H9 (cell line): ENCODE measurements at regions not wholly inside any gene's neighbourhood (a gene's known extent, or its start where the extent isn't known, plus 50 kb on each side); places are given as distances from the start of the nearest gene placed in this dataset.

Experiments
- DNase-seq: peaks from one replicate; pipeline ENCODE4 v3.0.0-alpha.2; 2017
- H2AFZ ChIP-seq: one replicate; pipeline ENCODE4 v1.6.1; 2013; ENCODE audit warnings: mild to moderate bottlenecking, low read length, control low read depth, moderate library complexity
- H2AK5ac ChIP-seq: 2 replicates; pipeline ENCODE4 v1.6.1; 2013; ENCODE audit warnings: low read length, control low read depth, mixed read lengths; ENCODE audit not compliant: insufficient read length
- H2BK120ac ChIP-seq: one replicate; pipeline ENCODE4 v1.6.1; 2013; ENCODE audit warnings: low read depth, mild to moderate bottlenecking, low read length, control low read depth, inconsistent platforms; ENCODE audit not compliant: poor library complexity, severe bottlenecking
- H2BK12ac ChIP-seq: 2 replicates; pipeline ENCODE4 v1.6.1; 2013; ENCODE audit warnings: low read length, control low read depth, mixed read lengths, low read depth; ENCODE audit not compliant: insufficient read length
- H2BK15ac ChIP-seq: 2 replicates; pipeline ENCODE4 v1.6.1; 2013; ENCODE audit warnings: low read depth, low read length, control low read depth
- H2BK20ac ChIP-seq: one replicate; pipeline ENCODE4 v1.6.1; 2013; ENCODE audit warnings: low read depth, mild to moderate bottlenecking, low read length, control low read depth, inconsistent platforms; ENCODE audit not compliant: poor library complexity, severe bottlenecking
- H2BK5ac ChIP-seq: 2 replicates; pipeline ENCODE4 v1.6.1; 2013; ENCODE audit warnings: low read length, control low read depth, mixed read lengths; ENCODE audit not compliant: insufficient read length
- H3K14ac ChIP-seq: 2 replicates; pipeline ENCODE4 v1.6.1; 2013; ENCODE audit warnings: low read length, control low read depth; ENCODE audit not compliant: insufficient read depth
- H3K18ac ChIP-seq: 2 replicates; pipeline ENCODE4 v1.6.1; 2013; ENCODE audit warnings: low read depth, mild to moderate bottlenecking, mixed read lengths, low read length, control low read depth; ENCODE audit not compliant: insufficient read length
- H3K23ac ChIP-seq: 2 replicates; pipeline ENCODE4 v1.6.1; 2013; ENCODE audit warnings: low read length, control low read depth, mixed read lengths, low read depth; ENCODE audit not compliant: insufficient read length
- H3K23me2 ChIP-seq: 2 replicates; pipeline ENCODE4 v1.6.1; 2013; ENCODE audit warnings: low read depth, mild to moderate bottlenecking, mixed read lengths, low read length, control low read depth; ENCODE audit not compliant: insufficient read length, poor library complexity, severe bottlenecking
- H3K27ac ChIP-seq: 2 replicates; pipeline ENCODE4 v1.5.1; 2013; ENCODE audit warnings: low read length, control low read depth, mixed read lengths, low read depth; ENCODE audit not compliant: insufficient read length
- H3K27me3 ChIP-seq: 2 replicates; pipeline ENCODE4 v1.6.1; 2013; ENCODE audit warnings: low read length, control low read depth, inconsistent platforms; ENCODE audit not compliant: insufficient read depth
- H3K4ac ChIP-seq: 2 replicates; pipeline ENCODE4 v1.6.1; 2013; ENCODE audit warnings: low read depth, mild to moderate bottlenecking, control low read depth, inconsistent platforms, low read length, moderate library complexity
- H3K4me1 ChIP-seq: 2 replicates; pipeline ENCODE4 v1.6.1; 2013; ENCODE audit warnings: low read length, control low read depth, inconsistent platforms; ENCODE audit not compliant: insufficient read depth
- H3K4me2 ChIP-seq: 2 replicates; pipeline ENCODE4 v1.6.1; 2013; ENCODE audit warnings: low read length, control low read depth, mixed read lengths; ENCODE audit not compliant: insufficient read length, insufficient read depth
- H3K56ac ChIP-seq: 2 replicates; pipeline ENCODE4 v1.6.1; 2013; ENCODE audit warnings: low read depth, mild to moderate bottlenecking, mixed read lengths, low read length, control low read depth; ENCODE audit not compliant: insufficient read length
- H3K79me1 ChIP-seq: 2 replicates; pipeline ENCODE4 v1.6.1; 2013; ENCODE audit warnings: low read depth, mild to moderate bottlenecking, moderate library complexity, low read length, control low read depth, inconsistent platforms; ENCODE audit not compliant: insufficient read depth, poor library complexity, severe bottlenecking
- H3K79me2 ChIP-seq: 2 replicates; pipeline ENCODE4 v1.6.1; 2013; ENCODE audit warnings: low read length, control low read depth, inconsistent platforms; ENCODE audit not compliant: insufficient read depth
- H3K9ac ChIP-seq: 2 replicates; pipeline ENCODE4 v1.6.1; 2013; ENCODE audit warnings: low read length, control low read depth, mixed read lengths; ENCODE audit not compliant: insufficient read length; ENCODE audit errors: extremely low read depth
- H3K9me3 ChIP-seq: one replicate; pipeline ENCODE4 v1.6.1; 2013; ENCODE audit warnings: low read depth, low read length, inconsistent platforms; ENCODE audit not compliant: control insufficient read depth
- H3T11ph ChIP-seq: one replicate; pipeline ENCODE4 v1.6.1; 2013; ENCODE audit warnings: mild to moderate bottlenecking, low read length, control low read depth, inconsistent platforms
- H4K20me1 ChIP-seq: one replicate; pipeline ENCODE4 v1.6.1; 2013; ENCODE audit not compliant: control insufficient read depth, insufficient read length, insufficient read depth
- H4K5ac ChIP-seq: 2 replicates; pipeline ENCODE4 v1.6.1; 2013; ENCODE audit warnings: low read depth, mild to moderate bottlenecking, mixed read lengths, low read length, control low read depth; ENCODE audit not compliant: insufficient read length
- H4K8ac ChIP-seq: replicated peaks from 2 replicates; pipeline ENCODE4 v1.6.1; 2013; ENCODE audit warnings: low read length, control low read depth, mixed read lengths, low read depth; ENCODE audit not compliant: insufficient read length
- H4K91ac ChIP-seq: 2 replicates; pipeline ENCODE4 v1.6.1; 2013; ENCODE audit warnings: low read depth, mild to moderate bottlenecking, moderate library complexity, mixed read lengths, low read length, control low read depth; ENCODE audit not compliant: insufficient read length
- H3K27ac Mint-ChIP-seq, 3 experiments: 2 replicates in 2 of 3; 3 replicates in 1 of 3; pipeline ENCODE4 v1.8.0; 2020 to 2021; ENCODE audit warnings: mixed read lengths in 3 of 3, mild to moderate bottlenecking in 1 of 3, moderate library complexity in 1 of 3
- H3K27me3 Mint-ChIP-seq: 2 replicates; pipeline ENCODE4 v1.8.0; 2021; ENCODE audit warnings: low read depth, mild to moderate bottlenecking, moderate library complexity, mixed read lengths
- H3K36me3 Mint-ChIP-seq, 3 experiments: 2 replicates in 2 of 3; 3 replicates in 1 of 3; pipeline ENCODE4 v1.8.0; 2020 to 2021; ENCODE audit warnings: low read depth in 3 of 3, mixed read lengths in 3 of 3; ENCODE audit not compliant: insufficient read depth in 1 of 3
- H3K4me1 Mint-ChIP-seq, 2 experiments: 2 replicates each; pipeline ENCODE4 v1.8.0; 2020; ENCODE audit warnings: mixed read lengths in 2 of 2
- H3K4me3 Mint-ChIP-seq, 2 experiments: 2 replicates in 1 of 2; 3 replicates in 1 of 2; pipeline ENCODE4 v1.8.0; 2020 to 2021; ENCODE audit warnings: mild to moderate bottlenecking in 2 of 2, mixed read lengths in 2 of 2, moderate library complexity in 1 of 2
- H3K9me3 Mint-ChIP-seq, 2 experiments: 2 replicates in 1 of 2; 3 replicates in 1 of 2; pipeline ENCODE4 v1.8.0; 2020; ENCODE audit warnings: mild to moderate bottlenecking in 2 of 2, mixed read lengths in 2 of 2, moderate library complexity in 1 of 2
- WGBS: extraction: QIAGEN DNeasy Blood & Tissue Kit; methylation state at CpG from one replicate; pipeline ENCODE4 v1.1.7; 2013; ENCODE audit warnings: missing lambda C conversion rate, low lambda C conversion rate, mixed read lengths; ENCODE audit not compliant: insufficient read length; ENCODE audit errors: extremely low coverage; 5-methylcytosine and 5-hydroxymethylcytosine counted together
- TF ChIP-seq, protein P1 (sequence below): fragments of 200-600 bp; sonication (generic); conservative IDR thresholded peaks from 3 replicates; pipeline ENCODE4 v1.8.0; 2021; ENCODE audit warnings: antibody characterized with exemption, mild to moderate bottlenecking

DNA sequence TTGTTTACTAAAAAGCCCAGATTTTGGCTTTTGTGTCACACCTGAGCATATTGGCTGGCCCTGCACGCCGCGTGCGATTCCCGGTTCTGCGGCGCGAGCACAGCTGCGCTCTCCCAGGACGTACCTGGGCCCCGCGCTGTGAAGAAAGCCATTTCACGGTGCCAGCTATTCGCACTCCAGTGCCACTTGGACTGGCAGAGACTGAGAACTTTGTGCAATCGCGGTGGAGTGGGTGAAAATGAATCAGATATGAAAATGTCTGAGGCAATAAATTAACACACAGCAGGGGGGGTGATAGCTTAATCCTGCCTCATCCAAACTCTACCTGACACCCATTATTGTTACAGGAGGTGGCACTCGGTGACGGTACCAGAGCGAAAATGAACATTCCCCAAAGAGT, 330.1 kb upstream of the MGMT start:
- no peaks in the 10 kb centered on the region for H4K20me1 ChIP-seq

More for the DNA sequence above, 330.1 kb upstream of the MGMT start:
- H3K27ac Mint-ChIP-seq = no peak overlapping the region
- no CpG with 5 or more reads among the region's 19 CpGs for WGBS
- peaks cover 1% of the 10 kb centered on the region; the same call in 1 of the 2 replicates for H3K27me3 Mint-ChIP-seq
- Histone ChIP-seq H2BK12ac (no peak overlapping the region), H3K56ac (no peak overlapping the region), H3K4ac (no peak overlapping the region), H3K18ac (no peak overlapping the region), H2AK5ac (no peak overlapping the region), H3K23me2 (no peaks in the 10 kb centered on the region), H2BK120ac (no peak overlapping the region), H3K9me3 (no peaks in the 10 kb centered on the region), H3K9ac (no peak overlapping the region), H4K5ac (no peak overlapping the region), H4K91ac (no peak overlapping the region), H3K4me1 (no peaks in the 10 kb centered on the region; the same call in 1 of the 2 replicates), H3K23ac (no peak overlapping the region), H3K4me2 (no peak overlapping the region), H2AFZ (no peak overlapping the region), H3K79me2 (no peaks in the 10 kb centered on the region), H4K8ac (no peak overlapping the region), H3K27ac (no peak overlapping the region), H3K27me3 (no peaks in the 10 kb centered on the region), H3K14ac (no peak overlapping the region), H3T11ph (no peak overlapping the region), H3K79me1 (no peaks in the 10 kb centered on the region), H2BK5ac (no peak overlapping the region), H2BK20ac (no peak overlapping the region), H2BK15ac (no peak overlapping the region)
- H3K36me3 Mint-ChIP-seq = peaks cover 0 to 1% (median 0%) of the 10 kb centered on the region in 3 experiments; a peak in 2 of 7 replicates
- TF ChIP-seq, protein P1, sequence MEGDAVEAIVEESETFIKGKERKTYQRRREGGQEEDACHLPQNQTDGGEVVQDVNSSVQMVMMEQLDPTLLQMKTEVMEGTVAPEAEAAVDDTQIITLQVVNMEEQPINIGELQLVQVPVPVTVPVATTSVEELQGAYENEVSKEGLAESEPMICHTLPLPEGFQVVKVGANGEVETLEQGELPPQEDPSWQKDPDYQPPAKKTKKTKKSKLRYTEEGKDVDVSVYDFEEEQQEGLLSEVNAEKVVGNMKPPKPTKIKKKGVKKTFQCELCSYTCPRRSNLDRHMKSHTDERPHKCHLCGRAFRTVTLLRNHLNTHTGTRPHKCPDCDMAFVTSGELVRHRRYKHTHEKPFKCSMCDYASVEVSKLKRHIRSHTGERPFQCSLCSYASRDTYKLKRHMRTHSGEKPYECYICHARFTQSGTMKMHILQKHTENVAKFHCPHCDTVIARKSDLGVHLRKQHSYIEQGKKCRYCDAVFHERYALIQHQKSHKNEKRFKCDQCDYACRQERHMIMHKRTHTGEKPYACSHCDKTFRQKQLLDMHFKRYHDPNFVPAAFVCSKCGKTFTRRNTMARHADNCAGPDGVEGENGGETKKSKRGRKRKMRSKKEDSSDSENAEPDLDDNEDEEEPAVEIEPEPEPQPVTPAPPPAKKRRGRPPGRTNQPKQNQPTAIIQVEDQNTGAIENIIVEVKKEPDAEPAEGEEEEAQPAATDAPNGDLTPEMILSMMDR = no peak
- H3K9me3 Mint-ChIP-seq = no peaks in the 10 kb centered on the region
- H3K4me1 Mint-ChIP-seq = peaks cover 34 to 43% of the 10 kb centered on the region in 2 experiments
- no peak overlapping the region for H3K4me3 Mint-ChIP-seq
- DNase-seq = no peak
